A673 (cell line): ENCODE measurements at regions not wholly inside any gene's neighbourhood (a gene's known extent, or its start where the extent isn't known, plus 50 kb on each side); places are given as distances from the start of the nearest gene placed in this dataset.
A peak's percentile ranks its signal among the peaks of the same experiment; 100 is the strongest.

ENCODE experiments used
- BruUV-seq: library from RNA; stranded (reverse); fragments of 400-500 nt; replicated peaks from 2 replicates; lab custom pipeline; 2021; lab: Mats Ljungman, UMichigan
- CTCF ChIA-PET: fragments of 300-600 bp; sonication (Branson Sonifier 250); formaldehyde crosslinking; loops from one replicate; lab custom pipeline; 2022; ENCODE audit warnings: antibody characterized with exemption; lab: Charles Lee
- POLR2A ChIA-PET: fragments of 300-600 bp; sonication (Branson Sonifier 250); formaldehyde crosslinking; loops from one replicate; lab custom pipeline; 2022; ENCODE audit warnings: antibody characterized with exemption; ENCODE audit not compliant: low non-redundant PET; lab: Charles Lee
- DNase-seq: peaks from one replicate; pipeline ENCODE4 v3.0.0-alpha.2; 2015; ENCODE audit warnings: low spot score
- H3K27ac ChIP-seq: fragments of 200-600 bp; sonication (generic); 2 replicates; pipeline ENCODE4 v1.5.1; 2016; ENCODE audit warnings: mixed run types, low read depth, mild to moderate bottlenecking, mixed read lengths, antibody characterized with exemption, low read length; ENCODE audit not compliant: poor library complexity, severe bottlenecking
- H3K27me3 ChIP-seq: fragments of 200-600 bp; sonication (generic); replicated peaks from 2 replicates; pipeline ENCODE4 v1.6.1; 2017; ENCODE audit warnings: mixed run types, low read depth, mild to moderate bottlenecking, mixed read lengths, antibody characterized with exemption, low read length; ENCODE audit not compliant: insufficient read depth, poor library complexity
- H3K36me3 ChIP-seq: fragments of 200-600 bp; sonication (generic); 2 replicates; pipeline ENCODE4 v1.6.1; 2016; ENCODE audit warnings: mixed run types, mild to moderate bottlenecking, mixed read lengths, antibody characterized with exemption, low read length; ENCODE audit not compliant: insufficient read depth, poor library complexity, severe bottlenecking
- H3K4me1 ChIP-seq: fragments of 200-600 bp; sonication (generic); 2 replicates; pipeline ENCODE4 v1.6.1; 2017; ENCODE audit warnings: mixed run types, mild to moderate bottlenecking, mixed read lengths, antibody characterized with exemption, low read length; ENCODE audit not compliant: insufficient read depth, poor library complexity, severe bottlenecking
- H3K4me3 ChIP-seq: fragments of 200-600 bp; sonication (generic); 2 replicates; pipeline ENCODE4 v1.5.1; 2016; ENCODE audit warnings: low read depth, mixed run types, mild to moderate bottlenecking, mixed read lengths, low read length; ENCODE audit not compliant: poor library complexity, severe bottlenecking
- H3K9me3 ChIP-seq: fragments of 200-600 bp; sonication (generic); 2 replicates; pipeline ENCODE4 v1.6.1; 2016; ENCODE audit warnings: mixed run types, low read depth, mild to moderate bottlenecking, mixed read lengths, antibody characterized with exemption, low read length; ENCODE audit not compliant: poor library complexity, severe bottlenecking
- EZH2 ChIP-seq: fragments of 200-600 bp; sonication (generic); IDR thresholded peaks from 2 replicates; pipeline ENCODE4 v1.6.1; 2017; ENCODE audit warnings: borderline replicate concordance, low read depth, mild to moderate bottlenecking, mixed read lengths, antibody characterized with exemption, low read length; ENCODE audit not compliant: poor library complexity, severe bottlenecking
- intact Hi-C: fragments of 100-400 bp; cut with micrococcal nuclease; formaldehyde crosslinking; loops from one replicate; pipeline ENCODE4 v1.10.0; 2022; ENCODE audit not compliant: unreplicated experiment
- TF ChIP-seq, protein P1 (sequence below): fragments of 300-800, 200-600 bp; sonication (generic); conservative IDR thresholded peaks from 2 replicates; pipeline ENCODE4 v1.5.1; 2017; ENCODE audit warnings: low read depth, mild to moderate bottlenecking, antibody characterized with exemption, low read length, moderate library complexity, mixed read lengths

DNA sequence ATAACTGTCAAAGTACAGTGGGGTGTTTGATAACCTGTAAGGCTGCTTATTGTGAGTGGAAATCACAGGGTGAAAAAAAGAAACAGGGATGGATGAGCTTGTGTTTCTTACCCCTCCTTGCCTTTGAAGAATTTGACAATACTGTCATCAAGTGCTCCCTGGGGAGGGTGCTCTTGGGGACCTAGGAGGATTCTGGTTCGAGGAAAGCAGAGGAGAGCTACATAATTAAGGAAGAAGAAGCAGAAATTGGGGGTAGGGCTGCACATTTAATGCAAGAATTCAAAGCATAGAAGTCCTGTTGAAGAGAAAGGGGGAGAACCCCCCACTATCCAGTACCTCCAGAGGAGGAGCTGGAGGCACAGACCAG lies 208.1 kb upstream of the PHYHIPL start:
- Histone ChIP-seq H3K36me3 (no peaks in the 10 kb centered on the region), H3K27me3 (no peaks in the 10 kb centered on the region), H3K4me1 (no peaks in the 10 kb centered on the region), H3K4me3 (no peak overlapping the region), H3K27ac (no peak overlapping the region), H3K9me3 (no peaks in the 10 kb centered on the region)
- BruUV-seq = no TSS peak
- ChIA-PET CTCF (no interaction called here), POLR2A (no interaction called here)
- TF ChIP-seq, protein P1, sequence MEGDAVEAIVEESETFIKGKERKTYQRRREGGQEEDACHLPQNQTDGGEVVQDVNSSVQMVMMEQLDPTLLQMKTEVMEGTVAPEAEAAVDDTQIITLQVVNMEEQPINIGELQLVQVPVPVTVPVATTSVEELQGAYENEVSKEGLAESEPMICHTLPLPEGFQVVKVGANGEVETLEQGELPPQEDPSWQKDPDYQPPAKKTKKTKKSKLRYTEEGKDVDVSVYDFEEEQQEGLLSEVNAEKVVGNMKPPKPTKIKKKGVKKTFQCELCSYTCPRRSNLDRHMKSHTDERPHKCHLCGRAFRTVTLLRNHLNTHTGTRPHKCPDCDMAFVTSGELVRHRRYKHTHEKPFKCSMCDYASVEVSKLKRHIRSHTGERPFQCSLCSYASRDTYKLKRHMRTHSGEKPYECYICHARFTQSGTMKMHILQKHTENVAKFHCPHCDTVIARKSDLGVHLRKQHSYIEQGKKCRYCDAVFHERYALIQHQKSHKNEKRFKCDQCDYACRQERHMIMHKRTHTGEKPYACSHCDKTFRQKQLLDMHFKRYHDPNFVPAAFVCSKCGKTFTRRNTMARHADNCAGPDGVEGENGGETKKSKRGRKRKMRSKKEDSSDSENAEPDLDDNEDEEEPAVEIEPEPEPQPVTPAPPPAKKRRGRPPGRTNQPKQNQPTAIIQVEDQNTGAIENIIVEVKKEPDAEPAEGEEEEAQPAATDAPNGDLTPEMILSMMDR = no peak
- no peak for TF ChIP-seq EZH2
- intact Hi-C loops = no loop called here
- DNase-seq = peak; percentile 3

DNA sequence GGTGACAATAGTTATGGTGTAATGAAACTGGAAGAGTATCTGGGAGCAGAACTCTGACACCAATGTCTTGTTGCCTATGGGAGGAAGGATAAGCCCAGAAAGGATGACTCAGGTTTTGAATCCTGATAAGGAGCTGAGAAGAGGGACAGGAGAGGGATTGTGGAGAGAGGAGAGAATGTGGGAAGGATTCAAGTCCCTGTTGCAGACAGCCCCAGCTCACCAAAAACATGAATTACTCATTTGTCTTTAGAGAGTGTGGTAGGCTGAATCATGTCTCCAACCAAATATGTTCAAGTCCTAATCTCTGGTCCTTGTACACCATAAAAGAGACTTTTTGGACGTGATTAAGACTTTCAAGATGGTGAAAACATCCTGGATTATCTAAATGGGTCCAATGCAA lies 206.9 kb upstream of the PHYHIPL start:
- no peak overlapping the region for H3K27ac ChIP-seq
- intact Hi-C loops = no loop called here
- BruUV-seq = no TSS peak
- H3K27me3 ChIP-seq = no peaks in the 10 kb centered on the region
- DNase-seq = no peak
- no peaks in the 10 kb centered on the region for H3K9me3 ChIP-seq
- POLR2A ChIA-PET = no interaction called here
- H3K36me3 ChIP-seq = no peaks in the 10 kb centered on the region
- TF ChIP-seq EZH2 = no peak
- TF ChIP-seq, protein P1 = no peak
- H3K4me1 ChIP-seq = no peaks in the 10 kb centered on the region
- H3K4me3 ChIP-seq = no peak overlapping the region
- CTCF ChIA-PET = no interaction called here

DNA sequence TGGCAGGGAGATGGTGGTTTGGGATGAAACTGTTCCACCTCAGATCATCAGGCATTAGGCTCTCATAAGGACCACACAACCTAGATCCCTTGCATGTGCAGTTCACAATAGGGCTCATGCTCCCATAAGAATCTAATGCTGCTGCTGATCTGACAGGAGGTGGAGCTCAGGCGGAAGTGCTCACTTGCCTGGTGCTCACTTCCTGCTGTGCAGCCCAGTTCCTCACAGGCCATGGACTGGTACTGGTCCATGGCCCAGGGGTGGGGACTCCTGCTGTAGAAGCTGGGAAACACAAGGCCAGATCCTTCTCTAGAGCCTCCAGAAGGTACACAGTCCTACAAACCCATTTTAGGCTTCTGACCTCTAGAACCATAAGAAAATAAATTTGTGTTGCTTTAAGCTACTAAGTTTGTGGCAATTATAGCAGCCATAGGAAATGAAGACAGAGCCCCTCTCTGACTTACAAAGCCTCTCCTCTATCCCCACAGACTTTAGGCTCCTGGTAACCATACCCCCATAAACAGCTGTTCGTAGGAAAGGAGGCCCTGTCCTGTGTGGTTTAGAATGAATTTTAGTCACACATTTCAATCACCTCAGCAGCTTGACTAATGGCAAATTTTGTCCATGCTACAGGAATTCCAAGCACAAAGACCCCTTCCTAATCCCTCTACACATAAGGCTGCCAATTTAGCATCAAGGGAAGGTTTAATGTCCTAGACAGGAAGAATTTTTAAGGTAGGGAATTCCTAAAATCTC lies 206.1 kb upstream of the PHYHIPL start:
- H3K27ac ChIP-seq = no peak overlapping the region
- ChIA-PET POLR2A (no interaction called here), CTCF (no interaction called here)
- H3K27me3 ChIP-seq = no peaks in the 10 kb centered on the region
- no peaks in the 10 kb centered on the region for H3K4me1 ChIP-seq
- intact Hi-C loops = no loop called here
- H3K9me3 ChIP-seq = no peaks in the 10 kb centered on the region
- TF ChIP-seq, protein P1 = no peak
- no peak for TF ChIP-seq EZH2
- no peak for DNase-seq
- no peaks in the 10 kb centered on the region for H3K36me3 ChIP-seq
- no peak overlapping the region for H3K4me3 ChIP-seq
- BruUV-seq = no TSS peak
